ENCODE measurements at regions not wholly inside any gene's neighbourhood (a gene's known extent, or its start where the extent isn't known, plus 50 kb on each side); places are given as distances from the start of the nearest gene placed in this dataset.

- no peaks in the 10 kb centered on the region for H3K27me3 Mint-ChIP-seq (ENCODE audit: low read depth, unreplicated experiment)
- Histone ChIP-seq H3K27me3 (ENCODE audit: insufficient read depth, low read length) (no peaks in the 10 kb centered on the region), H3K27ac (ENCODE audit: low read depth, low read length) (no peak overlapping the region), H3K36me3 (ENCODE audit: insufficient read depth, low read length) (no peaks in the 10 kb centered on the region), H3K4me2 (ENCODE audit: low read length) (no peak overlapping the region), H3K9ac (ENCODE audit: low read length) (no peak overlapping the region), H3K9me3 (ENCODE audit: insufficient read depth, low read depth, low read length) (no peaks in the 10 kb centered on the region), H2AFZ (ENCODE audit: low read depth, low read length) (no peak overlapping the region), H4K20me1 (ENCODE audit: insufficient read depth, low read length) (no peaks in the 10 kb centered on the region), H3K4me3 (ENCODE audit: insufficient read depth, low read depth, low read length) (no peak overlapping the region), H3K4me1 (ENCODE audit: insufficient read depth, low read length) (no peaks in the 10 kb centered on the region), H3K79me2 (ENCODE audit: insufficient read depth, low read length) (no peaks in the 10 kb centered on the region)
- FAIRE-seq, result no peak
- no peaks in the 10 kb centered on the region for H3K36me3 Mint-ChIP-seq (ENCODE audit: low read depth, unreplicated experiment)
- DNase-seq (ENCODE audit: low read depth), result no peak
- no peak overlapping the region for H3K4me3 Mint-ChIP-seq (ENCODE audit: unreplicated experiment)
- TF ChIP-seq EZH2 (IDR thresholded peaks at IDR 0.05; ENCODE audit: insufficient read depth, low read length) (no peak), CTCF (IDR thresholded peaks at IDR 0.05; ENCODE audit: insufficient read depth, low read depth, low read length) (no peak)
- H3K4me1 Mint-ChIP-seq (ENCODE audit: low read depth, unreplicated experiment), result peaks cover 16% of the 10 kb centered on the region
- no peak overlapping the region for H3K27ac Mint-ChIP-seq (ENCODE audit: unreplicated experiment)
- H3K9me3 Mint-ChIP-seq (ENCODE audit: unreplicated experiment), result peaks cover 3% of the 10 kb centered on the region
Observed at GRCh38 chr4:151603377-151603776, 157.4 kb downstream of the GATB start.

GRCh38 chr4:151604238-151604637, 156.6 kb downstream of the GATB start:
- Mint-ChIP-seq H3K9me3 (ENCODE audit: unreplicated experiment) (peaks cover 3% of the 10 kb centered on the region), H3K4me1 (ENCODE audit: low read depth, unreplicated experiment) (peaks cover 15% of the 10 kb centered on the region), H3K36me3 (ENCODE audit: low read depth, unreplicated experiment) (no peaks in the 10 kb centered on the region), H3K4me3 (ENCODE audit: unreplicated experiment) (no peak overlapping the region), H3K27me3 (ENCODE audit: low read depth, unreplicated experiment) (no peaks in the 10 kb centered on the region), H3K27ac (ENCODE audit: unreplicated experiment) (no peak overlapping the region)
- Histone ChIP-seq H3K4me1 (ENCODE audit: insufficient read depth, low read length) (no peaks in the 10 kb centered on the region), H3K9me3 (ENCODE audit: insufficient read depth, low read depth, low read length) (no peaks in the 10 kb centered on the region), H3K9ac (ENCODE audit: low read length) (no peak overlapping the region), H4K20me1 (ENCODE audit: insufficient read depth, low read length) (no peaks in the 10 kb centered on the region), H3K36me3 (ENCODE audit: insufficient read depth, low read length) (no peaks in the 10 kb centered on the region), H2AFZ (ENCODE audit: low read depth, low read length) (no peak overlapping the region), H3K4me2 (ENCODE audit: low read length) (no peak overlapping the region), H3K27me3 (ENCODE audit: insufficient read depth, low read length) (no peaks in the 10 kb centered on the region), H3K27ac (ENCODE audit: low read depth, low read length) (no peak overlapping the region), H3K4me3 (ENCODE audit: insufficient read depth, low read depth, low read length) (no peak overlapping the region), H3K79me2 (ENCODE audit: insufficient read depth, low read length) (no peaks in the 10 kb centered on the region)
- TF ChIP-seq EZH2 (IDR thresholded peaks at IDR 0.05; ENCODE audit: insufficient read depth, low read length) (no peak), CTCF (IDR thresholded peaks at IDR 0.05; ENCODE audit: insufficient read depth, low read depth, low read length) (peak; percentile 48)
- DNase-seq (ENCODE audit: low read depth) (no peak), FAIRE-seq (peak; percentile 47)

GRCh38 chr4:151605215-151605614, 155.6 kb downstream of the GATB start:
- H3K27me3 Mint-ChIP-seq (ENCODE audit: low read depth, unreplicated experiment), result no peaks in the 10 kb centered on the region

More at GRCh38 chr4:151605215-151605614, 155.6 kb downstream of the GATB start:
- no peaks in the 10 kb centered on the region for H4K20me1 ChIP-seq (ENCODE audit: insufficient read depth, low read length)
- no peaks in the 10 kb centered on the region for H3K27me3 ChIP-seq (ENCODE audit: insufficient read depth, low read length)
- no peaks in the 10 kb centered on the region for H3K79me2 ChIP-seq (ENCODE audit: insufficient read depth, low read length)
- no peak overlapping the region for H3K9ac ChIP-seq (ENCODE audit: low read length)
- Mint-ChIP-seq H3K9me3 (ENCODE audit: unreplicated experiment) (peaks cover 3% of the 10 kb centered on the region), H3K27ac (ENCODE audit: unreplicated experiment) (no peak overlapping the region), H3K4me3 (ENCODE audit: unreplicated experiment) (no peak overlapping the region), H3K4me1 (ENCODE audit: low read depth, unreplicated experiment) (peaks cover 12% of the 10 kb centered on the region), H3K36me3 (ENCODE audit: low read depth, unreplicated experiment) (no peaks in the 10 kb centered on the region)
- H3K27ac ChIP-seq (ENCODE audit: low read depth, low read length), result no peak overlapping the region
- TF ChIP-seq CTCF (IDR thresholded peaks at IDR 0.05; ENCODE audit: insufficient read depth, low read depth, low read length) (no peak), EZH2 (IDR thresholded peaks at IDR 0.05; ENCODE audit: insufficient read depth, low read length) (no peak)
- no peak overlapping the region for H3K4me3 ChIP-seq (ENCODE audit: insufficient read depth, low read depth, low read length)
- DNase-seq (ENCODE audit: low read depth) (no peak), FAIRE-seq (no peak)
- H3K4me1 ChIP-seq (ENCODE audit: insufficient read depth, low read length), result no peaks in the 10 kb centered on the region
- no peak overlapping the region for H3K4me2 ChIP-seq (ENCODE audit: low read length)
- no peak overlapping the region for H2AFZ ChIP-seq (ENCODE audit: low read depth, low read length)
- no peaks in the 10 kb centered on the region for H3K36me3 ChIP-seq (ENCODE audit: insufficient read depth, low read length)
- no peaks in the 10 kb centered on the region for H3K9me3 ChIP-seq (ENCODE audit: insufficient read depth, low read depth, low read length)

Data from astrocyte (in vitro differentiated cells and primary cell).